ENCODE measurements at regions not wholly inside any gene's neighbourhood (a gene's known extent, or its start where the extent isn't known, plus 50 kb on each side); places are given as distances from the start of the nearest gene placed in this dataset.

GRCh38 chr5:110264661-110265060 is 461.8 kb downstream of the TMEM232 start:
- no peak for TF ChIP-seq POLR2A (IDR thresholded peaks at IDR 0.05)
- TF ChIP-seq CTCF (IDR thresholded peaks at IDR 0.05), result no peak

Measured in testis (tissue), 2 donors.